Vagina (tissue), 2 donors: ENCODE measurements at regions not wholly inside any gene's neighbourhood (a gene's known extent, or its start where the extent isn't known, plus 50 kb on each side); places are given as distances from the start of the nearest gene placed in this dataset.

Experiments
- DNase-seq, 2 donors: peaks; one replicate each; pipeline ENCODE4 v3.0.0-alpha.2; 2017; ENCODE audit errors: extremely low spot score in 2 of 2
- H3K27ac ChIP-seq: fragments of 200-600 bp; sonication (generic); one replicate; pipeline ENCODE4 v1.5.1; 2019
- H3K27me3 ChIP-seq: fragments of 200-600 bp; sonication (generic); one replicate; pipeline ENCODE4 v1.5.1; 2019
- H3K36me3 ChIP-seq, 2 donors: fragments of 200-600 bp; sonication (generic); one replicate each; pipeline ENCODE4 v1.5.1; 2017 to 2019
- H3K4me1 ChIP-seq: fragments of 200-600 bp; sonication (generic); one replicate; pipeline ENCODE4 v1.5.1; 2019
- H3K4me3 ChIP-seq, 2 donors: fragments of 200-600 bp; sonication (generic); 1 replicate in 1 of 2; 2 replicates in 1 of 2; pipeline ENCODE4 v1.5.1; 2016 to 2019
- H3K9me3 ChIP-seq: fragments of 200-600 bp; sonication (generic); one replicate; pipeline ENCODE4 v1.5.1; 2019
- POLR2A ChIP-seq, 2 donors: fragments of 450-650 bp; IDR thresholded peaks; one replicate each; pipeline ENCODE4 v1.6.1; 2017; ENCODE audit warnings: antibody characterized with exemption in 2 of 2, mild to moderate bottlenecking in 2 of 2, moderate library complexity in 2 of 2
- POLR2AphosphoS5 ChIP-seq, 2 donors: sonication (generic); formaldehyde crosslinking; IDR thresholded peaks; one replicate each; pipeline ENCODE4 v1.9.0; 2017; ENCODE audit warnings: antibody characterized with exemption in 2 of 2, mild to moderate bottlenecking in 2 of 2, low read depth in 1 of 2; ENCODE audit not compliant: insufficient read depth in 1 of 2
- intact Hi-C: fragments of 100-400 bp; cut with DNase I; formaldehyde crosslinking; loops from one replicate; pipeline ENCODE4 v1.15.1; 2023
- TF ChIP-seq, protein P1 (sequence below), 3 experiments: fragments of 450-650 bp in 2 of 3; fragments of 200-600 bp in 1 of 3; sonication (generic) in 1 of 3; IDR thresholded peaks; one replicate each; pipeline ENCODE4 v1.5.1; 2017 to 2019; ENCODE audit warnings: antibody characterized with exemption in 3 of 3, mild to moderate bottlenecking in 2 of 3, moderate library complexity in 2 of 3

DNA sequence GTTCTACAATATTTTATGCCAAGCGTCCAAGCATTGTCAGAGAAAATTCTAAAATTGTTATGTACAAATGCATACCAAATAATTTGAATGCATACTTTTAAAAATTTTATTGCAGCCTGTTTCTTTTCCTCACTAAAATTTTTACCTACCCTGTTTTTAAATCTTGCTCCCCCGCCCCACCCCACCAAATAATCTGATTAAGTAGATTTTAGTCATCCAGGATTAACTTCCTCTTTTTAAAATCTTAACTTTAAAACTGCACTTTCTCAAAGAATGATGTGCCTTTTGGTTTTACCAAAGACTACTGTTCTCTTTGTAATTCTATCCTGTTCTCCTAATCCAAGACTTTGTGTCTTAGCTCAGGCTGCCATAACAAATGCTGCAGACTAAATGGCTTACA lies 269.4 kb upstream of the FN1 start:
- Histone ChIP-seq H3K36me3 (no peaks in the 10 kb centered on the region), H3K27ac (no peak overlapping the region), H3K4me3 (no peak overlapping the region), H3K9me3 (no peaks in the 10 kb centered on the region), H3K27me3 (no peaks in the 10 kb centered on the region), H3K4me1 (no peaks in the 10 kb centered on the region)
- intact Hi-C loops = no loop called here
- no peak for DNase-seq
- TF ChIP-seq POLR2AphosphoS5 (IDR thresholded peaks at IDR 0.05; ENCODE audit: insufficient read depth in 1 of 2, low read depth in 1 of 2) (no peak), POLR2A (IDR thresholded peaks at IDR 0.05) (no peak)
- TF ChIP-seq, protein P1, sequence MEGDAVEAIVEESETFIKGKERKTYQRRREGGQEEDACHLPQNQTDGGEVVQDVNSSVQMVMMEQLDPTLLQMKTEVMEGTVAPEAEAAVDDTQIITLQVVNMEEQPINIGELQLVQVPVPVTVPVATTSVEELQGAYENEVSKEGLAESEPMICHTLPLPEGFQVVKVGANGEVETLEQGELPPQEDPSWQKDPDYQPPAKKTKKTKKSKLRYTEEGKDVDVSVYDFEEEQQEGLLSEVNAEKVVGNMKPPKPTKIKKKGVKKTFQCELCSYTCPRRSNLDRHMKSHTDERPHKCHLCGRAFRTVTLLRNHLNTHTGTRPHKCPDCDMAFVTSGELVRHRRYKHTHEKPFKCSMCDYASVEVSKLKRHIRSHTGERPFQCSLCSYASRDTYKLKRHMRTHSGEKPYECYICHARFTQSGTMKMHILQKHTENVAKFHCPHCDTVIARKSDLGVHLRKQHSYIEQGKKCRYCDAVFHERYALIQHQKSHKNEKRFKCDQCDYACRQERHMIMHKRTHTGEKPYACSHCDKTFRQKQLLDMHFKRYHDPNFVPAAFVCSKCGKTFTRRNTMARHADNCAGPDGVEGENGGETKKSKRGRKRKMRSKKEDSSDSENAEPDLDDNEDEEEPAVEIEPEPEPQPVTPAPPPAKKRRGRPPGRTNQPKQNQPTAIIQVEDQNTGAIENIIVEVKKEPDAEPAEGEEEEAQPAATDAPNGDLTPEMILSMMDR (IDR thresholded peaks at IDR 0.05) = no peak

GRCh38 chr2:215702116-215702902 lies 266.4 kb upstream of the FN1 start:
- H3K27me3 ChIP-seq = no peaks in the 10 kb centered on the region
- DNase-seq = no peak
- H3K4me3 ChIP-seq = no peak overlapping the region
- TF ChIP-seq, protein P1 (IDR thresholded peaks at IDR 0.05) = no peak
- TF ChIP-seq POLR2A (IDR thresholded peaks at IDR 0.05) = no peak
- TF ChIP-seq POLR2AphosphoS5 (IDR thresholded peaks at IDR 0.05; ENCODE audit: insufficient read depth in 1 of 2, low read depth in 1 of 2) = no peak
- no peak overlapping the region for H3K27ac ChIP-seq
- no peaks in the 10 kb centered on the region for H3K4me1 ChIP-seq
- no peaks in the 10 kb centered on the region for H3K36me3 ChIP-seq
- no peaks in the 10 kb centered on the region for H3K9me3 ChIP-seq
- intact Hi-C loops = no loop called here

DNA sequence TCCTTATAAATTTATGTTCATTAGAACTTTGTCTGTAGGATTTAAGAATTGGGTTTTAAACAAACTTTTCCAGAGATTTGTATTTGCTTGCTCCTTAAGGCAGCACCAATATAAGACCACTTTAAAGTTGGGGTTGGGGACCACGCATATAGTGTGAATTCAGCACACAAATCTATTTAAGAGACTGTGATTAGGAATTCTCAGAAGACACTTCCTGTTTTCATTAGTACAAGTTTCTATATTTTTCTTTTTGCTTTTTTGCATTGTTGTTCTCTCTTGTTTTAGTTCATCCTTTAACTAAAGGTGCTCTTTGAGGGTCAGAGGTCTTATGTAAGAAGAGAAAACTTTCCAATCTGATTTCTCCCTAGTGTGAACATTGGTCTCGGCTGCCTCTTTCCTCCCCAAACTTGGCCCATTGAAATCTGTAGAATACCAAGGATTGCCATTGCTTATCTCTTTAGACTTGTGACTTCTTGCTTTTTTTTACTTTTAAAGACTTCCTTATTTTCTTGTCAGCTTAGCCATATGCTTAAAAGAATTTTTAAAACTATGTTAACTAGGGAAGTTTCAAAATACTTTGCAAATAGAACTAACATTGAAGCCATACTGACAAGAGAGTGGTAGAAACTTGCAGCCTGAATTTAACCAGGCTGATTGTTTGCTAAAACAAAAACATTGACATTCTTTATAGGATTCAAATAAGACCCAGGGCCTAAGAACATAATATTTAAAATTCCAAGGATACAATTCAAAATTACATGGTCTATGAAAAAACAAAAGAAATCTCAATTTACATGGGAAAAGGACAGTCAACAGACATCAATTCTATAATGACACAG lies 264.1 kb upstream of the FN1 start:
- H3K9me3 ChIP-seq = no peaks in the 10 kb centered on the region
- no peak overlapping the region for H3K4me3 ChIP-seq
- TF ChIP-seq, protein P1 (IDR thresholded peaks at IDR 0.05) = no peak
- no peak for TF ChIP-seq POLR2A (IDR thresholded peaks at IDR 0.05)
- TF ChIP-seq POLR2AphosphoS5 (IDR thresholded peaks at IDR 0.05; ENCODE audit: insufficient read depth in 1 of 2, low read depth in 1 of 2) = no peak
- no peaks in the 10 kb centered on the region for H3K4me1 ChIP-seq
- H3K27me3 ChIP-seq = no peaks in the 10 kb centered on the region
- H3K27ac ChIP-seq = no peak overlapping the region
- DNase-seq = no peak
- H3K36me3 ChIP-seq = no peaks in the 10 kb centered on the region
- intact Hi-C loops = no loop called here

- Histone ChIP-seq H3K9me3 (no peaks in the 10 kb centered on the region), H3K27ac (no peak overlapping the region), H3K36me3 (no peaks in the 10 kb centered on the region), H3K4me1 (no peaks in the 10 kb centered on the region), H3K27me3 (no peaks in the 10 kb centered on the region), H3K4me3 (no peak overlapping the region)
- intact Hi-C loops = no loop called here
- no peak for DNase-seq
- TF ChIP-seq POLR2A (IDR thresholded peaks at IDR 0.05) (no peak), POLR2AphosphoS5 (IDR thresholded peaks at IDR 0.05; ENCODE audit: insufficient read depth in 1 of 2, low read depth in 1 of 2) (no peak)
- TF ChIP-seq, protein P1 (IDR thresholded peaks at IDR 0.05) = no peak
These were observed 263.1 kb upstream of the FN1 start for GRCh38 chr2:215699018-215699417.
